C4-2B (cell line): ENCODE measurements at regions not wholly inside any gene's neighbourhood (a gene's known extent, or its start where the extent isn't known, plus 50 kb on each side); places are given as distances from the start of the nearest gene placed in this dataset.

Experiments used
- H3K27ac ChIP-seq: fragments of 450-650 bp; 2 replicates; pipeline ENCODE4 v1.5.1; 2017
- CTCF ChIP-seq: fragments of 450-650 bp; conservative IDR thresholded peaks from 2 replicates; pipeline ENCODE4 v1.5.1; 2017; ENCODE audit warnings: mild to moderate bottlenecking
- ZFX ChIP-seq: fragments of 450-650 bp; IDR thresholded peaks from 2 replicates; pipeline ENCODE4 v1.6.1; 2017

DNA sequence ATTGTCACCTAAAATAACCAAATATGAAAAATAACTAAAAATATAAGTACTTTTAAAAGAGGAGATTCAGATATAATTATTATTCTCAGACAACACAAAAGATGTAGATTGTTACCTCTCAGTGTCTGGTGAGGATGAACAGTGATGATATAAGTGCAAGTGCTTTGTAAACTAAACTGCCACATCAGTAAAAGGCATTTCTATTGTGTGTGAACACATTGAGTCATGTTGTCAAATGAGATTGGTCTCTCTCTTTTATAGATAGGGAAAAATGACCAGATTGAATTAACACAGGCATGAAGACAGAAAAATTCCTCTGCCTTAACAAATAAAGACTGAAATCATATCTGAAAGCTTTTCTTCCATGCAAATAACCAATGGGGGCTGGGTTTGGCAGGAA is 182.4 kb upstream of the TMEFF2 start:
- no peak overlapping the region for H3K27ac ChIP-seq
- TF ChIP-seq CTCF (no peak), ZFX (no peak)

DNA sequence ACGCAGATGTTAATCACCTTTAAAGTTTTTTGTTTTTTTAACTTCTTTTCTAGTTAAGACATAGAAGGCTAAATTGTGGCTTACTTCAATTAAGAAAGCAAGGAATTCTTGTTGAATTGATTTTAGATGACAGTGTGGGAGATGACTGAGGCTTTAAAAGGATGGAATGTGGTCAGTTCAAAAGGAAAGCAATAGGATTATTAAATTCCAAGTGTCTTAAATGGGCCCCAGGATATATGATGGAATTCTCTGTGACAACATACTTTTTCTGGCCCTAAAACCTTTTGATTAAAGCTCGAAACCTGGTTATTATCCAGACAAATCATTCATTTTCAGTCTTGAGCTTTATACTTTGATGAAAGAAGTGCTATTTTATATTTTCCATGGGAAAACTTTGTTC is 179.0 kb upstream of the TMEFF2 start:
- H3K27ac ChIP-seq: no peak overlapping the region
- TF ChIP-seq CTCF: no peak
- no peak for TF ChIP-seq ZFX

GRCh38 chr2:192373221-192373620 is 178.5 kb upstream of the TMEFF2 start:
- H3K27ac ChIP-seq: no peak overlapping the region
- no peak for TF ChIP-seq ZFX
- no peak for TF ChIP-seq CTCF

GRCh38 chr2:192369969-192370368 is 175.2 kb upstream of the TMEFF2 start:
- TF ChIP-seq ZFX (no peak), CTCF (no peak)
- H3K27ac ChIP-seq: no peak overlapping the region

- H3K27ac ChIP-seq: no peak overlapping the region
- TF ChIP-seq CTCF: no peak
Observed at GRCh38 chr2:192357217-192357616, 162.5 kb upstream of the TMEFF2 start.

DNA sequence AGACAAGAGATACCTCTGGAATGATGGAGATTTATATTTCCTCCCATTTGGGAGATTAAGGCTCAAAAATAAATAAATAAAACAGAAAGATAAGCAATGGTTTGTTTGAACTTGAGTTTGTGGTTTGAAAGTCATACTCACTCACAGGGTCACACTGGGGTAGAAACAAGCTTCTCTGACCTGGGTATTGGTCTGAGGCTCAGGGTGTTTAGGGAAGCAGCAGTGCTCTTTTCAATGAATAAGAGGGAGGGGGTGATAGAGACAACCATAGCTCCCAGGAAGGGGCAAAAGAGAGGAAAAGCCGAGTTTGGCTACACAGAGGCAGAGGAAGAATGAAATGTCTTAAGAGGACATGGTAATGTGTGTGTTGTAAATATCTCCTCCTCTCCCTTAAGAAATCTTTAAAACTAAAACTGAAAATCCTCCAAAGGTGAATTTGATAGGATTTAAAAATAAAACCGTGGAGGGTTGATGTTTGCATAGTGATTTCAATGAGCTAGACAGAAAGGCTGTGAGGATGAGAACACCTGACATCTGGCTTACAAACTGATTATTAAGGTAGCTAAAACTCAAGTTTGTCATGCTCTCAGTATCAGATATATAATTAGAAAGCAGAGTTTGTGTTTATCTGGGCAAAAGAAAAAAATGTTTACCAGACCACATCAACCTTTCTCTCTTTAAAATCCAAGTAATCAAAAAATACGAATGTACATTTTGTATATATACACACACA is 159.9 kb upstream of the TMEFF2 start:
- TF ChIP-seq CTCF (no peak), ZFX (no peak)
- no peak overlapping the region for H3K27ac ChIP-seq

DNA sequence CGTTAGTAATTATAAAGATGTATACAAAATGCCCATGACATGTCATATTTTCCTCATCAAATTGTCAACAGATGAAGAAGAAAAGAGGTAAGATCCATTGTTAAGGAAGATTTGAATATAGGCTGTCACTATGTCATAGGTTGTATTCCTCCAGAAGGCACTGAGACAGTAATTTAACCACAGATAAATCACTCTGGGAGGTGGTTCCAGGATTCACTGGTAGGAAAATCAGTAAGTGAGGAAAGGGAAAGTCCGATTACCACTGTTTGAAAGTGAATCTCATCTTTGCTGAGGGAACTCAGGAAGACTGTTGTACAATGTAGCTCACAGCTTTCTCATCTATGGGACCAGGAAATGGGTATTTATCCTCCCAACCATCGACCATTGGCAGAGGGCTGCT is 152.8 kb upstream of the TMEFF2 start:
- no peak overlapping the region for H3K27ac ChIP-seq
- no peak for TF ChIP-seq ZFX
- TF ChIP-seq CTCF: no peak
